Left ventricle myocardium inferior (tissue), 1 donor: ENCODE measurements at regions not wholly inside any gene's neighbourhood (a gene's known extent, or its start where the extent isn't known, plus 50 kb on each side); places are given as distances from the start of the nearest gene placed in this dataset.

Experiments used
- DNase-seq: peaks from one replicate; pipeline ENCODE4 v3.0.0-alpha.2; 2020
- H3K27ac ChIP-seq: fragments of 200-600 bp; replicated peaks from 2 replicates; pipeline ENCODE4 v1.8.0; 2021
- H3K27me3 ChIP-seq: fragments of 200-600 bp; 2 replicates; pipeline ENCODE4 v1.8.0; 2021; ENCODE audit warnings: low read depth
- H3K36me3 ChIP-seq: fragments of 200-600 bp; 2 replicates; pipeline ENCODE4 v1.8.0; 2021
- H3K4me1 ChIP-seq: fragments of 200-600 bp; 2 replicates; pipeline ENCODE4 v1.8.0; 2021
- H3K4me3 ChIP-seq: fragments of 200-600 bp; 2 replicates; pipeline ENCODE4 v1.8.0; 2021; ENCODE audit warnings: mild to moderate bottlenecking, moderate library complexity
- H3K9me3 ChIP-seq: fragments of 200-600 bp; replicated peaks from 2 replicates; pipeline ENCODE4 v1.8.0; 2021
- CTCF ChIP-seq: fragments of 200-600 bp; IDR thresholded peaks from 2 replicates; pipeline ENCODE4 v1.8.0; 2021; ENCODE audit warnings: antibody characterized with exemption, mild to moderate bottlenecking, borderline replicate concordance
- intact Hi-C: fragments of 100-400 bp; cut with micrococcal nuclease; formaldehyde crosslinking; loops from one replicate; pipeline ENCODE4 v1.11.0; 2022
- donor health status: DM: no; HTN: yes; CAD: no; lungs with severe emphysema.

- Histone ChIP-seq H3K4me3 (no peak overlapping the region), H3K4me1 (no peaks in the 10 kb centered on the region), H3K36me3 (no peaks in the 10 kb centered on the region), H3K27me3 (peaks cover 50% of the 10 kb centered on the region), H3K9me3 (peaks cover 2% of the 10 kb centered on the region), H3K27ac (no peak overlapping the region)
- intact Hi-C loops: no loop called here
- no peak for TF ChIP-seq CTCF
- DNase-seq: peak; percentile 3
These were observed 273.3 kb downstream of the ALG10 start for GRCh38 chr12:34295366-34296142.

GRCh38 chr12:34296143-34297041 lies 274.1 kb downstream of the ALG10 start:
- intact Hi-C loops: no loop called here
- DNase-seq: peak; percentile 6
- H3K4me3 ChIP-seq: no peak overlapping the region
- H3K27ac ChIP-seq: no peak overlapping the region
- H3K27me3 ChIP-seq: peaks cover 50% of the 10 kb centered on the region
- H3K9me3 ChIP-seq: peaks cover 7% of the 10 kb centered on the region
- H3K36me3 ChIP-seq: no peaks in the 10 kb centered on the region
- TF ChIP-seq CTCF: no peak
- no peaks in the 10 kb centered on the region for H3K4me1 ChIP-seq

GRCh38 chr12:34297126-34297789 lies 275.0 kb downstream of the ALG10 start:
- no peak overlapping the region for H3K27ac ChIP-seq
- DNase-seq: no peak
- intact Hi-C loops: no loop called here
- no peaks in the 10 kb centered on the region for H3K4me1 ChIP-seq
- H3K4me3 ChIP-seq: no peak overlapping the region
- H3K9me3 ChIP-seq: peaks cover 15% of the 10 kb centered on the region
- TF ChIP-seq CTCF: no peak
- H3K36me3 ChIP-seq: no peaks in the 10 kb centered on the region
- peaks cover 50% of the 10 kb centered on the region for H3K27me3 ChIP-seq

GRCh38 chr12:34297790-34298164 lies 275.5 kb downstream of the ALG10 start:
- H3K27ac ChIP-seq: no peak overlapping the region
- no peak for TF ChIP-seq CTCF
- DNase-seq: no peak
- peaks cover 50% of the 10 kb centered on the region for H3K27me3 ChIP-seq
- intact Hi-C loops: no loop called here
- H3K9me3 ChIP-seq: peaks cover 16% of the 10 kb centered on the region
- H3K36me3 ChIP-seq: no peaks in the 10 kb centered on the region
- no peaks in the 10 kb centered on the region for H3K4me1 ChIP-seq
- no peak overlapping the region for H3K4me3 ChIP-seq

GRCh38 chr12:34298176-34298970 lies 276.1 kb downstream of the ALG10 start:
- intact Hi-C loops: no loop called here
- H3K4me3 ChIP-seq: no peak overlapping the region
- no peaks in the 10 kb centered on the region for H3K36me3 ChIP-seq
- H3K27ac ChIP-seq: no peak overlapping the region
- no peak for DNase-seq
- H3K9me3 ChIP-seq: peaks cover 16% of the 10 kb centered on the region
- TF ChIP-seq CTCF: no peak
- peaks cover 50% of the 10 kb centered on the region for H3K27me3 ChIP-seq
- H3K4me1 ChIP-seq: no peaks in the 10 kb centered on the region
